HCEC 1CT (cell line): ENCODE measurements at regions not wholly inside any gene's neighbourhood (a gene's known extent, or its start where the extent isn't known, plus 50 kb on each side); places are given as distances from the start of the nearest gene placed in this dataset.
"Not testable (repeated sequence)": the region's sequence is repeated elsewhere in the genome, so short reads cannot be mapped to it uniquely, and the experiment has no call there.

ENCODE experiments used
- DNase-seq: peaks from one replicate; pipeline ENCODE4 v3.0.0-alpha.2; 2017

- DNase-seq: no peak
Observed at GRCh38 chr3:96491023-96491422, 323.4 kb upstream of the EPHA6 start.

GRCh38 chr3:96491868-96492267, 322.5 kb upstream of the EPHA6 start:
- DNase-seq: no peak

- DNase-seq: no peak
Observed at GRCh38 chr3:96510334-96510733, 304.1 kb upstream of the EPHA6 start.

GRCh38 chr3:96537165-96537564, 277.2 kb upstream of the EPHA6 start:
- no peak for DNase-seq

- DNase-seq: no peak
Observed at GRCh38 chr3:96538186-96538585, 276.2 kb upstream of the EPHA6 start.

GRCh38 chr3:96548073-96548472, 266.3 kb upstream of the EPHA6 start:
- DNase-seq: no peak

- no peak for DNase-seq
Observed at GRCh38 chr3:96576935-96577334, 237.5 kb upstream of the EPHA6 start.

GRCh38 chr3:96584066-96584465, 230.3 kb upstream of the EPHA6 start:
- no peak for DNase-seq

- not testable (repeated sequence) for DNase-seq
Observed at GRCh38 chr3:96606865-96607264, 207.5 kb upstream of the EPHA6 start.

GRCh38 chr3:96619475-96619874, 194.9 kb upstream of the EPHA6 start:
- no peak for DNase-seq

GRCh38 chr3:96622878-96623277, 191.5 kb upstream of the EPHA6 start:
- DNase-seq: no peak

- DNase-seq: no peak
Observed at GRCh38 chr3:96631050-96631449, 183.3 kb upstream of the EPHA6 start.

GRCh38 chr3:96646596-96646995, 167.8 kb upstream of the EPHA6 start:
- no peak for DNase-seq

- DNase-seq: no peak
Observed at GRCh38 chr3:96657710-96658109, 156.7 kb upstream of the EPHA6 start.

GRCh38 chr3:96671861-96672595, 142.4 kb upstream of the EPHA6 start:
- peak; percentile 56 for DNase-seq

GRCh38 chr3:96677156-96677555, 137.2 kb upstream of the EPHA6 start:
- DNase-seq: no peak

GRCh38 chr3:96678325-96678724, 136.1 kb upstream of the EPHA6 start:
- DNase-seq: no peak

- peak; percentile 16 for DNase-seq
Observed at GRCh38 chr3:96700322-96701315, 113.8 kb upstream of the EPHA6 start.

GRCh38 chr3:96705895-96706294, 108.5 kb upstream of the EPHA6 start:
- no peak for DNase-seq

- no peak for DNase-seq
Observed at GRCh38 chr3:96706509-96706908, 107.9 kb upstream of the EPHA6 start.

GRCh38 chr3:96711816-96712215, 102.6 kb upstream of the EPHA6 start:
- no peak for DNase-seq

GRCh38 chr3:96712792-96713191, 101.6 kb upstream of the EPHA6 start:
- DNase-seq: no peak

GRCh38 chr3:96719921-96720320, 94.5 kb upstream of the EPHA6 start:
- DNase-seq: no peak

GRCh38 chr3:96731031-96731430, 83.4 kb upstream of the EPHA6 start:
- no peak for DNase-seq
